HPDE6-E6E7 (cell line): ENCODE measurements at regions not wholly inside any gene's neighbourhood (a gene's known extent, or its start where the extent isn't known, plus 50 kb on each side); places are given as distances from the start of the nearest gene placed in this dataset.

Experiments
- DNase-seq: peaks from one replicate; pipeline ENCODE4 v3.0.0; 2011; ENCODE audit warnings: missing footprints; ENCODE audit errors: extremely low spot score

DNA sequence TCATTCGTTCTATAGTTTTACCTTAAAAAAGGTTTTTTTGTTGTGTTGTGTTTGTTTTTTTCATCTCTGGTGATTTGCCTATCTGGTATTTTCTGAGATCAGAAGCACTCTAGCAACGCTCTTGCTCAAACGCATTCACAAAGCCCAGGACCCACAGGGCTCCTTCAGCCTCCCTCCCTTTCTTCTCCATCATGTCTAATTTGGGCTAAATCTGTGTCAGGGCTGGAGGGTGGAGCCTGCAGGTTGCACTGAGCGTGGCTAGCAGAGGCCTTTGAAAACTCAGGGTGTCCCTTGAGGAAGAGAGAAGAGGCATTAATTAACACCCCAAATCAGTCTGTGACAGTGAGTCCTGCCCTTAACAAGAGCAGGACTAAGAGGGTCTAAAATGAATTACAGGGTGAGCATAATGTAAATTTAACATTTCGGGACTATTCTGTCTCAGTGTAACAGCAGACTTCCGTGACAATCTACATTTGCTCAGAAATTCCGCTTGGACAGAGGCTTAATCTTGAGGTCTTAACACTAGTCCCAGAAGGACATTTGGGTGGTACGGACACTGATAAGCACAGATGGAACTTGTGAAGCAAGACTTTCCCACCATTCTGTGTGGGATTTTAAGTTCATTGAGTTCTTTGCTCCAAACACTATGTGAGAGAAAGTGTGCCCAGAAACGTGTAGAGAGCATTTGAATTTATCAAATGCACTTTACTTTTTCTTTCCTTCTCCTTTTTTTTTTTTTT is 174.4 kb upstream of the APCDD1 start:
- no peak for DNase-seq

DNA sequence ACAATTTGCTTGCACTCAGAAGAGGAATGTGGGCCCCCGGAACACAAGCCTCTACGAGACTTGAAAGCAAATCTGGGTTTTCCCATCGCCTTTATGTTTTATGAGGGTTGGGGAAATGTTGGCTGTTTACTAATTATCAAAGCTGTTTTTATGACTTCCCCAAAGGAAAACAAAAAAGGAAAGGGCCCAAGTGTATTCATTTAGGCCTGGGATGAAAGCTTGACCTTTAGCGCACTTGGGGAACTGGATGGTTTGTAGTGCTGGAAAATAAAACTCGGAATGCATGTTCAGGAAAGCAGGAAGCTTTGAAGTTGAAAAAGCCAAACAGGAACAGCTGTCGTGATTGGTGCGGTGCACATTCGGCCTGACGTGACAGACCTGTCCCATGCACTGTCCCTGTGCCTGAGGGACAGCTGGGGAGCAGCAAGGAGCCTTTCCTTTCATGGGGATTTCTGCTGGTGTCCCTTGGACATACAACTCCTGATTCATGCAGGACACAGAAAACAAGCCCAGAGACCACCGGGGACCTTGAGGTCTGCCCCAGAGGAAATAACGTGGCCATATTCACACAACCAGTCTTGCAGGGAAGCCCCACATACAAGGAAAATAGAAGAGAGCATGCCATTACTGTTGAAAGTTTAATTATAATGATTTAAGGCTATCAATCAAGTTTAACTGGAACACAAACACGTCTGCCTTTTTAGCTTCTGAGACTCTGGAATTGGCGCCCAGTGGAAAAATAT is 169.7 kb upstream of the APCDD1 start:
- no peak for DNase-seq

DNA sequence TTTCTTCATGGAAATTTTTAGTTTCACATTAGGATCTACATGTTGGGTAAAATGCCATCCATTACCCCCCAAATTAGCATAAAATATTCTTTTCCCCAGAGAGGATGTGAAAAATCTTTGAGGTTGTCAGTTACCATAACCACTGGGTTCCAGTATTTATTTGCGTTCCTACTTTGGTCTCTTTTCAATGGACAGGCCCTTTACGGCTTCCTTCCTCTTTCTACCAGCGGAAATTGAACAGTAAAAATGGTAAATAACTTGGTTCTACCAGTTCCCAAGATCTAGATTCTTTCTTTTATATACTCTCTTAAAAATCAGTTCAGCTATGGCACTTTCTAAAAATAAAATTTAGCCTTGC is 169.2 kb upstream of the APCDD1 start:
- no peak for DNase-seq

DNA sequence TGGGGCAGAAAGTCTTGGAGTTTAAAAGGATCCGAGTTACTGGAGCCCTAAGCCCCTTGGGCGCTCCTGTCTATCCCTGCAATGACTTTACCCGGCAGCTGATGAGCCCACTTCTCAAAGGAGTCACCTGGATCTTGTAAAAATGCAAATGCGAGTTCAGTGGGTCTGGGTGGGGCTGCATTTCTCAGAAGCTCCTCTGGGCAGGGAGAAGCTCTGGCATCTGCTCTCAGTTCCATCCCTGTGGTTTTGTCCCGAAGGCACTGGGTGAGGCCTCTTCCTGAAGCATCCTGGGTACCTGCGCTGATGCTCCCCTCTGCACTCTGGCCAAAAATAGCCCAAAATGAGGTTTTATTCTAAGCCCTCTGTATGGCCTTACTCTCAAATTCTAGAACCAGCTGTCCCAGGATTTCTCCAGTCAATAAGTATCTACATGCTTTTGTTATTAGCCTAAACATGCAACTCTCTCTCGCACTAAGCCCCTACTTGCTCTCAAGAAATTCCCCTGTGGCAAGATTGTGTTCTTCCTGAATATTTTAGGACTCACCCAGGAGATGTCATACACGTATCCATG is 167.8 kb upstream of the APCDD1 start:
- DNase-seq = no peak

DNA sequence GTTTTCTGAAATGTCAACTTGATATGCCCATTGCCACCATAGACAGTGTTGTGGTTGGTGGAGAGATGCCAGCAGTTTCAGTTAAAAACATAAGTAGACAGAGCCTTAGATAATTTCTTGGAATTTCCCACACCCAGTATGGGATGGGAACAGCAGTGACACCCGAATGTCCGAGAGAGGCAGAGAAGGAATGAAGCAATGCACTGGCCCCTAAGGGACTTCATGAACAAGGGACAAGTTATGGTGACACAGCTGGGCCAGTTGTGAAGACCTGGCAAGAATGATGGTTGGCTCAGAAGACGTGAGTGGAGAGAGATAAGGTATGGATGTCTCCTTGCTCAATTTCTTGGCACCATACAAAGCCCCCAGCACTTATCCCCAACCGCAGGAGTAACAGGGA is 165.2 kb upstream of the APCDD1 start:
- no peak for DNase-seq

DNA sequence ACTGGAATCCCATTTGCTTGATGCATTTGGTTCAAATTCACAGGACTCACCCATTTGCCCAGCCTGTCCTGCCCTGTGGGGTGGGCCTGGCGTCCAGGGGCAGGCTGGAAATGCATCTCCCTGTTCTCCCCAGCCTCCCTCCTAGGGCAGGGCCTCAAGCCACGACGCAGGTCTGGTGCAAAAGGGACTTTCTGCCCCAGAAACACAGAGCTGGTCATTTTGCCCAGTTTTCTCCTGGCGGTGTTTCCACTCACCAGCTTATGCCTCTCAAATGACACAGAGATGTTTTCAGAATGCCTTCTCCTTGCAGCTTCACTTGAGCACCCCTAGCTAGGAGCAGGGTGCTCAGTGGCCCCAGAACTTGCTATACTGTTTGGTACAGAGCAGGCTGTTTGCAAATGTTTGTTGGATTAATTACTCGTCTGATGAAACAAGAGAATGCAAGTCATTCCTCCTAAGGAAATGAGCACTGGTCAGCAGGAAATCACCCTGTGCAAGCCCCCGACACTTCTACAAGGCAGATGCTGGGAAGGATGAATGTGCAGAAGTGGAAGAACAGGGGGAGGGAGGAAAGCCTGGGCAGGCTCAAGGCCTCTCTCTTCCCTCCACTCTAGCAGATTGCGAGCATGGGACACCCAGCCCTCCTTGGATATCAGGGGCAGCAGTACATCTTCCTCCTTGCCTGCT is 164.3 kb upstream of the APCDD1 start:
- DNase-seq = no peak

DNA sequence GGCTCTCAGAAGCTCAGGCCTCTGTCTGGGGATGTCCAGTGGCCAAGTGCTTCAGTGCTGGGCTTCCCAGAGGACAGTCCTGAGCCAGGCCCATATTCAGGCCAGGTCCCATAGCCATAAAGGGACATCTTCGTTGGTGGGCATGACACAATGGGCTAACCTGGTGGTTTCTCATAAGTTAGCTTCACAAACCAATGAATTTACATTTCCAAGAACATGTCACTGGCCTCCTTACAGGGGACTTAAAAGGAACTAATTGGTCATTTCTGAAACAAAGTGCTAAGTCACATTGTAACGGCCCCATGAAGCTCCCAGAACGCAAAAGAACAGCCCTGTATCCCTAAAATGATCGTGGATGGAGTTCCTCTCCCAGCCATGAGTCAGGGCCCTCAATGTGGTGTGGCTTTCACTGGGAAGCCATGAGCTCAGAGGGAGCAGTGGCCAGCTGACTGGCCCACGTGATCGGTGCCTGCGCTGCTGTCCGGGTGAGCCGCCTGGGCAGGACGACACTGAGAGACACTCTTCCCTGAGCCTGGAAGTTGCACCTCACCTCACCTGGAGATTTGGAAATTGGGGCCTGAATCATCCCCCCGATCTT is 163.7 kb upstream of the APCDD1 start:
- DNase-seq = no peak

DNA sequence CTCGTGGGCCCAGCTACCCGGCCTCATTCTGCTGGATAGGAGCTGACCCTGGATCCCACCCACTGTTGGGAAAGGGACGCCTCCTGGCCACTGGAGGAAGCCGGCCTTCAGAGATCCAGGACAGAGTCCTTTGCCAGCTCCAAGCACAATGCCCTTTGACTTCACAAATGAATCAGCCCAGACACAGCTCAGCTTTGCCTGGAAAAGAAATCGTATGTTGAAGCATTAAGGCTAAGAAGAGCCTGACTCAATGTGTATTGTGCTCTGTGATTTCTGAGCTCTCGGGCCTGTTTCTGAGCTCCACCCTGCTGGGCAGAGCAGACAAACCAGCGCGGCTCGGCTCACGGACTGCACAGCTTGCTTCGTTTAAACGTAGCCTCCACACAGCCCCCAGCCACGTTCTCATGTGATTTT is 162.9 kb upstream of the APCDD1 start:
- DNase-seq = no peak

DNA sequence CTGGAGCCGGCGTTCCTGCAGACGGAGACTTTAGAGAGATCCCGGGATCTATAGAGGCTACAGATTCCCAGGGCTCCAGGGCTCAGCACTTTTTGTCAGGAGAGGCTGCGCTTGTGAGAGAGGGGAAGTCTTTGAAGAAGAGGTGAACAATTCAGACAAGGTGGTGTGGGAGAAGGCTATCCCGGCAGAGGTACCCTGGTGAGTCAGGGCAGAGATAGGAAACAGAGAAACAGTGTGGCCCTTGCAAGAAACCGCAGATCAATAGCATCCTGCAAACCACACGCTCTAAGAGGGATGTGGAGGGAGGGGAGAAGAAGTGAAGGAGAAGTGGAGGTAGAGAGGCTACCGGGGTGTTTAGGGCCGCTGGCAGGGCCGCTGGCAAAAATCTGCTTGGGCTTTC is 160.5 kb upstream of the APCDD1 start:
- DNase-seq = no peak

DNA sequence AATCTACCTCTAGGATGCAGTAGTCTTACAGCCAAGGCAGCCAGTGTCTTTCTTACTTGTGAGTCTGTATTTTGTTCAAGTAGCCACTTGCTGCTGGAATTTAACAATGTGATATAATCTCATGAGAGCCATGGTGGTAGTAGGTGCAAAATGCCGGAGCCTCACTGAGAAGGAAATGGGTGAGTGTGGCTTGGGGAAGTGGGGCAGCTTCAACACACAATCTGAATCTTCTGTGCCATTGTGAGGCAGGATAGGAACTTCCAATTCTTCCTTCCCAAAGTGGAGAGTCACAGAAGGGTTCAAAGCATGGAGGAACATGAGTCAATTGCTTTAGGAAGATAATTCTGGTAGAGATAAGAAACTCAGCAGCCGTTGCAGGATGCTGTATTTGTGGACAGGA is 158.7 kb upstream of the APCDD1 start:
- no peak for DNase-seq

DNA sequence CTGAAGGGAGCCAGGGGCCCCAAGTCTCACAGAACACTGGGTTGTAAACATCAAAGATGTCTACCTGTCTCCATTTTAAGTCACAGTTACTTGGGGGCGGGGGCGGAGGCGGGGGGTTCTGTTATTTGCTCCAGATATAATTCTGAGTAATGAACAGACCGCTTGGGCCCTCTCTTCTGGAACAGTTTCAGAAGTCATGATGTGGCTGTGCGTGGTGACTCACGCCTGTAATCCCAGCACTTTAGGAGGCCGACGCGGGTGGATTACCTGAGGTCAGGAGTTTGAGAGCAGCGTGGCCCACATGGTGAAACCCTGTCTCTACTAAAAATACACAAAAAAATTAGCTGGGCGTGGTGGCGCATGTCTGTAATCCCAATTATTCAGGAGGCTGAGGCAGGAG is 157.9 kb upstream of the APCDD1 start:
- DNase-seq = no peak

DNA sequence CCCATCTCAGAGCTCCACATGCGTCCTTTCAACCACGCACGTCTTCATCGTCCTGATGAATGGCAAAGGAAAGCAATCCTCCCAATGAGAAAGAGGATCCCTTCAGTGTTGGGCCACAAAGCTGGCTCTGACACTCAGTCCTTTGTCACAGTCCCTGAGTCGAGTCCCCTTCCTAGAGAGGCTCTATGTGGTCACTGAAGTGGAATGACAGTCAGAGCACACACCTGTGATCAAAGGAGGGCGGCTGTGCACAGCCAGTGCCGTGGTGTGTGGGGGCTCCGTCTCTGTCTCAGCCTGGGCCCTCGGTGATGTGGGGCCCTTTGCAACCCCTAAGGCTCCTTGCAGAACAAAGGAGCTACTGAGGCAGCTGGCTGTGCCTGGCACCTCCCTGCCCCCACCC is 157.3 kb upstream of the APCDD1 start:
- DNase-seq = no peak

DNA sequence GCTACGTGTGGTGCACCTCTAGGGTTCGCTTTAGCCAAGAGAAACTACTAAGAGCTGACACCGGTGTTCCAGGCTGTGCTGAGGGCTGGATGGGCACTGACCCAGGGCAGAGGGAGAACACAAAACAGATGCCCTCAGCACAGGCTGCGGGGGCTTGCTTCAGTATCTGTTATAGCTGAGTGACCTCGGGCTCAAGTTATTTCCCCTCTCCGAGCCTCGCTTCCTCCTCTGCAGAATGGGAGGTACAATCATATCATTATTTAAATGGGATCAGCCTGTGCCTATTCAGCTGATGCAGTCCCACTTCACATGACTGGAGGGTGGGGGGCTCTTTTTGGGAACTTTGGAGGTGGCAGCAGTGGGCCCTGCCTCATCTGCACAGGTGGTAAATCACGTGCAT is 156.1 kb upstream of the APCDD1 start:
- DNase-seq = no peak

DNA sequence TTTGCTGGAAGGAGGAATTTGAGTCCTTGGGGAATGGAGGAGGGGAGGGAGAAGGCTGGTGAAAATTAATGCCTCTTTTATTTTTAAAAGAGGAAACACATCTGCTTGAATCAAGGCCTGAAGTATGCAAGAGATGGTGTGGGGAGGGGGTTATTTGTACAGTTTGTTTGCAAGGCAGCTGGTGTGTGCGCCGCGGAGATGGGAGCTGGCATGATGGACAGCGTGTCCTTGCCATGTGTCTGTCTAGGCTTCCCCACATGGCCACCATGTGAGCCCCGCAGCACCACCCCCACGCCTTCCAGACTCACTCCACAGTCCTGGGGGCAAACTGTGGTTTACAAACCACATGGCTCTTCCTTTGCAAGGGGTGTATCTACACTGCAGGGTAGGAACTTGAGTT is 154.8 kb upstream of the APCDD1 start:
- DNase-seq = no peak

DNA sequence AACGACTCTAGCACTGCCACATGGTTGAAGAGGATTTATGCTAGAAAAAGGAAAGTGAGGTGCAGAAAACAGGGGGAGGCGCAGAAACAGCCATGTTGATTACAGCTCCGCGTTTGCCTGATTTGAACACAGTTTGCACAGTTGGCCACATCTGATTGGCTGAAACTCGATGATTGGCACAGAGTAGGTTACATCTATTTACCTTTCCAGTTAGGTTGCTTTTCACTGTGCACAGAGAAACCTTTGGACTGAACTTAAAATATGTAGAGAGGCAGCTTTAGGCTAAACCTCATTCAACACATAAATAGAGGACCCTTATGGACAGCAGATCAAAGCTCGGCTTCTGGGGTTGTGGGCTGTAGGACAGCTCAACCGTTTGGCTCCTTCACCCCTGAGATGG is 153.7 kb upstream of the APCDD1 start:
- no peak for DNase-seq

DNA sequence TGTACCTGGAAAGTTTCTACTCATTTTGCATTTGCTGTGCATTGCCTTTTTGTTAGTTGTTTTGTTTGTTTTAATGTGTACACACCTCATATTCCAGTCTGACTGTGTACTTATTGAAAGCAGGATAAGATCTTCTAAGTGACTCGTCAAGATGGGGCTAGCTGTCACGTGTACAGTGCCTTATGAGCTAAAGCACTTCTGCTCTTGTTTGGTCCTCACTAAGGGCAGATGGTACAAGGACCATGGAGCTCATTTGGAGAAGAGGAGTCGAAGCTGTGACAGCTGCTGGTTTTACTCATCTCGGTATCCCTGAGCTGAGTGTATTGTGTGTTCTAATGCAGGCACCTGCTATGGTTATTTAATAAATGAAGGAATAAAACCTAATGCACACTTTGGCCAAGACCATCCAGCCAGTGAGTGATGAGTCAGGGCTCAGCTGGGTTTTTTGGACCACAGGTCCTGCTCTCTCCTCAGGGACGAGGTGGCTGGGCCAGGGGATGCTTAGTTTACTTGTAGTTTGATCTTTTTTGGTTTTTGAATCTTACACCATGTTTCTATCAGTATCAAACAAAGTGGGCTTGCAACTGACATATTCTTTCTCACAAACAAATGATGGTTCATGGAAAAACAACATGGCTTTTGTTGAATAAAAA is 152.5 kb upstream of the APCDD1 start:
- no peak for DNase-seq

DNA sequence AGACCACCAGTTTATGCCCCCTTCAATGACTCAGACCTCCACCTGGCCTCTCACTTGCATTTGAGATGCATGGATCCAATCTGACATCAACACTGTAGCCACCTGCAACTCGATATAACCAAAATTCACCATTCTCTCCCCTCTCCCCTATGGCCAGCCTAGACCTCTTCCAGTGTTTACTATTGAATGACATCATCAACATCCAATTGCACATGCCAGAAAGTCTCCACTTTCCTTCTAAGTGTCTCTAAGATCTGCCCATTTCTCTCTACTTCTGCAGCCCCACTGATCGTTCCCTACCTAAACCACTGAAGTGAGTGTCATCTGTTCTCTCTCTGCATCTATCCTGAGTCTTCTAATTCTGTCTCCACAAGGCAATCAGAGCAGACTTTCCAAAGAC is 151.3 kb upstream of the APCDD1 start:
- DNase-seq = no peak

DNA sequence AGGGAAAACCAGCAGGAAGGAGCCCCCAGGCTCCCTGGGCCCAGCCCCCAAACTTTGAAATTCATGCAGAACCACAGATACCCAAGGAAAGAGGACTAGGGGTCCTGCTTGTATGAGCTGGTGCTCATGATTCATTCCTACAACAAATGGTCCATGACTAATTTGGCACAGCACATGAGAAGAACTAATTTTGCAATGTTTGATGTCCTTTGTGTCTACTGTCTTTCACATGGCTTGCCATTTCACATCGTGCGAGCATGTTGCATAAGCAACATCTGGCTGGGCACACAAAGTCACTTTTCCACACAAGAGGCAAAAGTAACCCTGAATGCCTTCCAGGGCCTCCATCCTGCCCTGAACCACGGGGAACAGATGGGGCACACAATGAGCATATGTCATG is 149.6 kb upstream of the APCDD1 start:
- no peak for DNase-seq

DNA sequence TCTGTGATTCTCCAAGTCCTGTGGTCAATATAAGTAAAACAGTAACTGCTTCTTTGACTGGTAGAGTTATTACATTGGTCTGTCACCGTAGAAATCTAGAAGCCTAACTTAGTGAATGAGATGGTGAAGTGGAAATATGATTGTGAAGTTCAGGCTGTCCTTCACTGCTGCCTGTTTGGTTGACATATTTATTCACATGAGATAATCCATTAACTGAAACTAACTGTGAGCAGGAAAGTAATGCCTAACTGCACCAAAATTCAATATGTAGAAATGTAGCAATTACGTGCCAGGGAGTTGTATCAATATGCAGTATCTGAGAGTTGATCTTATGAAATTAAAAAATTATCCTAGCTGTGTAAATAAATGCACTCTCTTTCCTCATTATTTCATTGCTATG is 147.7 kb upstream of the APCDD1 start:
- no peak for DNase-seq

DNA sequence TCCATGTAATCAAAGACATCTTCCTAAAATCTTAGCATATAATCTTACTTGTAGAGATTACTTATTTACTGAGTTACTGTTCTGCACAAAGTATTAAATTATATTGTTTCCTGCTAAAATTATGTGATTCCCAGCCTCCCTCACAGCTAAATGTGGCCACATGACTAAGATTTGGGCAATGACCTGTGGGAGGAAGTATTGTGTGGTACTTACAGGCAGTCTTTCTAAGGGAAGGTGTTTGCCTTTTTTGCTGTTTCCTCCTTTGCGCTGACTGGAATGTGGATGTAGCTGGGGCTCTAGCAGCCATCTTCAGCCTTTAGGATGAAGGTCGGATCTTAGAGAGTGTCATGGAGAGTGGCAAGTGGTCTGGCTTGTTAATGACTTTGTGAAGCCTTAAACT is 146.3 kb upstream of the APCDD1 start:
- DNase-seq = no peak

DNA sequence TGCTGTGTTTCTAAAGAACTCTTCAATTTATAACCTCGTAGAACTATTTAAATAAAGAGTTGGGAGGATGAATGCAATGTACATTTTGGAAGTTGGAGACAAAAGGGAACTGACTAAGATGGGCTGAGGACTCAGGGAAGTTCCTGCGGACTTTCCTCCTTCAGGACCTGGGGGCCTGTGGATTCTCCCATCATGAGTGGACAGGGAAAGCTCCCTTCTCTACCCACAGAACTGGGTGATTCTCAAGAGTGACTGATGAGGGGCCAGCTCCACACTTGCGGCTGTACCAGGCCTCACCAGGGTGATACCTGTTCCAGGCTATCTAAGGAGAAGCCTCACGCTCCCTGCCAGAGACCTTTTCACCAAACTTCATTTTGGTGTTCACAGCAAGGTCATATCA is 143.8 kb upstream of the APCDD1 start:
- no peak for DNase-seq
